IPS-18a (cell line): ENCODE measurements at regions not wholly inside any gene's neighbourhood (a gene's known extent, or its start where the extent isn't known, plus 50 kb on each side); places are given as distances from the start of the nearest gene placed in this dataset.

ENCODE experiments used
- H3K27ac ChIP-seq: one replicate; pipeline ENCODE4 v1.5.1; 2013; ENCODE audit warnings: low read length
- H3K27me3 ChIP-seq: one replicate; pipeline ENCODE4 v1.6.1; 2013; ENCODE audit warnings: mild to moderate bottlenecking, low read length; ENCODE audit not compliant: control insufficient read depth, insufficient read depth
- H3K36me3 ChIP-seq: one replicate; pipeline ENCODE4 v1.6.1; 2013; ENCODE audit warnings: low read depth, low read length; ENCODE audit not compliant: control insufficient read depth
- H3K4me1 ChIP-seq: one replicate; pipeline ENCODE4 v1.6.1; 2013; ENCODE audit warnings: low read depth, low read length; ENCODE audit not compliant: control insufficient read depth
- H3K4me3 ChIP-seq: one replicate; pipeline ENCODE4 v1.5.1; 2013; ENCODE audit warnings: low read length
- H3K9ac ChIP-seq: one replicate; pipeline ENCODE4 v1.6.1; 2013; ENCODE audit warnings: mild to moderate bottlenecking, low read length, moderate library complexity
- H3K9me3 ChIP-seq: one replicate; pipeline ENCODE4 v1.6.1; 2013; ENCODE audit warnings: low read depth, low read length; ENCODE audit not compliant: control insufficient read depth

- no peaks in the 10 kb centered on the region for H3K27me3 ChIP-seq
- peaks cover 6% of the 10 kb centered on the region for H3K4me1 ChIP-seq
- H3K4me3 ChIP-seq: no peak overlapping the region
- H3K9me3 ChIP-seq: no peaks in the 10 kb centered on the region
- H3K27ac ChIP-seq: no peak overlapping the region
- H3K9ac ChIP-seq: no peak overlapping the region
- no peaks in the 10 kb centered on the region for H3K36me3 ChIP-seq
These were observed 330.6 kb downstream of the DUSP10 start for GRCh38 chr1:221411283-221411682.

- Histone ChIP-seq H3K27me3 (no peaks in the 10 kb centered on the region), H3K4me3 (no peak overlapping the region), H3K36me3 (no peaks in the 10 kb centered on the region), H3K4me1 (no peaks in the 10 kb centered on the region), H3K9ac (no peak overlapping the region), H3K9me3 (no peaks in the 10 kb centered on the region), H3K27ac (no peak overlapping the region)
These were observed 326.9 kb downstream of the DUSP10 start for GRCh38 chr1:221414772-221415539.

- Histone ChIP-seq H3K9ac (no peak overlapping the region), H3K4me1 (no peaks in the 10 kb centered on the region), H3K27me3 (no peaks in the 10 kb centered on the region), H3K27ac (no peak overlapping the region), H3K9me3 (no peaks in the 10 kb centered on the region), H3K4me3 (no peak overlapping the region), H3K36me3 (no peaks in the 10 kb centered on the region)
These were observed 326.2 kb downstream of the DUSP10 start for GRCh38 chr1:221415651-221416050.

- Histone ChIP-seq H3K27ac (no peak overlapping the region), H3K4me1 (no peaks in the 10 kb centered on the region), H3K9me3 (no peaks in the 10 kb centered on the region), H3K9ac (no peak overlapping the region), H3K36me3 (no peaks in the 10 kb centered on the region), H3K27me3 (no peaks in the 10 kb centered on the region), H3K4me3 (no peak overlapping the region)
These were observed 325.7 kb downstream of the DUSP10 start for GRCh38 chr1:221416142-221416541.

GRCh38 chr1:221416723-221417122 lies 325.2 kb downstream of the DUSP10 start:
- no peak overlapping the region for H3K9ac ChIP-seq
- H3K4me3 ChIP-seq: no peak overlapping the region
- no peaks in the 10 kb centered on the region for H3K36me3 ChIP-seq
- H3K27ac ChIP-seq: no peak overlapping the region
- no peaks in the 10 kb centered on the region for H3K4me1 ChIP-seq
- H3K27me3 ChIP-seq: no peaks in the 10 kb centered on the region
- no peaks in the 10 kb centered on the region for H3K9me3 ChIP-seq

GRCh38 chr1:221418346-221418745 lies 323.5 kb downstream of the DUSP10 start:
- no peak overlapping the region for H3K27ac ChIP-seq
- no peak overlapping the region for H3K9ac ChIP-seq
- no peaks in the 10 kb centered on the region for H3K27me3 ChIP-seq

GRCh38 chr1:221419513-221420095 lies 322.3 kb downstream of the DUSP10 start:
- Histone ChIP-seq H3K9me3 (no peaks in the 10 kb centered on the region), H3K27ac (no peak overlapping the region), H3K4me3 (no peak overlapping the region), H3K27me3 (no peaks in the 10 kb centered on the region), H3K4me1 (no peaks in the 10 kb centered on the region), H3K9ac (no peak overlapping the region), H3K36me3 (no peaks in the 10 kb centered on the region)

More at GRCh38 chr1:221418346-221418745, 323.5 kb downstream of the DUSP10 start:
- Histone ChIP-seq H3K4me1 (no peaks in the 10 kb centered on the region), H3K4me3 (no peak overlapping the region), H3K36me3 (no peaks in the 10 kb centered on the region), H3K9me3 (no peaks in the 10 kb centered on the region)

- Histone ChIP-seq H3K9ac (no peak overlapping the region), H3K4me1 (peaks cover 7% of the 10 kb centered on the region), H3K27ac (no peak overlapping the region), H3K36me3 (no peaks in the 10 kb centered on the region), H3K27me3 (no peaks in the 10 kb centered on the region), H3K9me3 (no peaks in the 10 kb centered on the region), H3K4me3 (no peak overlapping the region)
These were observed 312.6 kb downstream of the DUSP10 start for GRCh38 chr1:221429264-221429663.

GRCh38 chr1:221430152-221430960 lies 311.5 kb downstream of the DUSP10 start:
- no peak overlapping the region for H3K9ac ChIP-seq
- no peaks in the 10 kb centered on the region for H3K27me3 ChIP-seq
- no peak overlapping the region for H3K4me3 ChIP-seq
- H3K4me1 ChIP-seq: peaks cover 7% of the 10 kb centered on the region
- H3K27ac ChIP-seq: no peak overlapping the region
- no peaks in the 10 kb centered on the region for H3K9me3 ChIP-seq
- H3K36me3 ChIP-seq: no peaks in the 10 kb centered on the region

- Histone ChIP-seq H3K4me1 (peaks cover 7% of the 10 kb centered on the region), H3K36me3 (no peaks in the 10 kb centered on the region), H3K9ac (no peak overlapping the region), H3K4me3 (no peak overlapping the region), H3K27ac (no peak overlapping the region), H3K27me3 (no peaks in the 10 kb centered on the region), H3K9me3 (no peaks in the 10 kb centered on the region)
These were observed 310.7 kb downstream of the DUSP10 start for GRCh38 chr1:221431068-221431651.

GRCh38 chr1:221431961-221432360 lies 309.9 kb downstream of the DUSP10 start:
- H3K9me3 ChIP-seq: no peaks in the 10 kb centered on the region
- no peak overlapping the region for H3K27ac ChIP-seq
- no peaks in the 10 kb centered on the region for H3K27me3 ChIP-seq
- H3K4me1 ChIP-seq: peaks cover 7% of the 10 kb centered on the region
- H3K9ac ChIP-seq: no peak overlapping the region
- no peak overlapping the region for H3K4me3 ChIP-seq
- no peaks in the 10 kb centered on the region for H3K36me3 ChIP-seq
